GM12878 (cell line): ENCODE measurements at regions not wholly inside any gene's neighbourhood (a gene's known extent, or its start where the extent isn't known, plus 50 kb on each side); places are given as distances from the start of the nearest gene placed in this dataset.

Experiments used
- ATAC-seq: fragments of 200-7000 bp; cut with Tn5 transposase; 3 replicates; pipeline ENCODE4 v1.9.1; 2020; ENCODE audit warnings: mild to moderate bottlenecking, moderate library complexity
- BruUV-seq: library from RNA; stranded (reverse); fragments of 400-500 nt; replicated peaks from 2 replicates; lab custom pipeline; 2021; lab: Mats Ljungman, UMichigan
- CTCF ChIA-PET: fragments of 300-600 bp; sonication (Branson Sonifier 250); formaldehyde crosslinking; extraction: SDS; loops from one replicate; lab custom pipeline; 2021; ENCODE audit warnings: inconsistent platforms; lab: Yijun Ruan, JAX
- POLR2A ChIA-PET: fragments of 350-600 bp; formaldehyde crosslinking; extraction: SDS; loops from one replicate; lab custom pipeline; 2021; ENCODE audit warnings: inconsistent platforms; lab: Charles Lee
- RAD21 ChIA-PET: fragments of 300-600 bp; sonication (Branson Sonifier 250); formaldehyde crosslinking; loops from one replicate; lab custom pipeline; 2023; ENCODE audit warnings: antibody characterized with exemption; ENCODE audit not compliant: unreplicated experiment; lab: Charles Lee
- SMC1A ChIA-PET: fragments of 300-600 bp; sonication (Branson Sonifier 250); formaldehyde crosslinking; loops from one replicate; lab custom pipeline; 2023; ENCODE audit not compliant: unreplicated experiment, uncharacterized antibody; lab: Charles Lee
- DNase-seq: peaks from one replicate; pipeline ENCODE4 v3.0.0-alpha.2; 2011; ENCODE audit warnings: low read depth, low spot score
- FAIRE-seq: peaks from 3 replicates; lab custom pipeline; 2011; peaks lifted over from hg19 to GRCh38; lab: Jason Lieb, UNC
- H2AFZ ChIP-seq: 2 replicates; pipeline ENCODE4 v1.6.0; 2011; ENCODE audit warnings: low read depth, low read length, control low read depth; ENCODE audit not compliant: control insufficient read depth
- H3K27ac ChIP-seq: 2 replicates; pipeline ENCODE4 v1.5.1; 2011; ENCODE audit warnings: control low read depth; ENCODE audit not compliant: control insufficient read depth, insufficient read depth
- H3K27me3 ChIP-seq, 2 experiments: replicated peaks in 1 of 2; 2 replicates each; pipeline versions ENCODE4 v1.6.0 to v1.6.1; 2011; ENCODE audit warnings: low read length in 1 of 2; ENCODE audit not compliant: control insufficient read depth in 2 of 2, insufficient read depth in 2 of 2
- H3K36me3 ChIP-seq, 2 experiments: 2 replicates each; pipeline ENCODE4 v1.5.1; 2011; ENCODE audit warnings: low read length in 1 of 2; ENCODE audit not compliant: control insufficient read depth in 2 of 2, insufficient read depth in 2 of 2
- H3K4me1 ChIP-seq: 2 replicates; pipeline ENCODE4 v1.6.1; 2011; ENCODE audit warnings: mild to moderate bottlenecking, low read length, moderate library complexity, mixed read lengths; ENCODE audit not compliant: control insufficient read depth, insufficient read depth
- H3K4me2 ChIP-seq: 2 replicates; pipeline ENCODE4 v1.6.0; 2011; ENCODE audit warnings: control low read depth; ENCODE audit not compliant: control insufficient read depth, insufficient read depth
- H3K4me3 ChIP-seq: fragments of 200-600 bp; sonication (generic); 2 replicates; pipeline ENCODE4 v1.5.1; 2016
- H3K79me2 ChIP-seq: 2 replicates; pipeline ENCODE4 v1.6.0; 2011; ENCODE audit warnings: low read length; ENCODE audit not compliant: control insufficient read depth, insufficient read depth
- H3K9ac ChIP-seq: 2 replicates; pipeline ENCODE4 v1.8.0; 2011; ENCODE audit warnings: low read length, control low read depth, mixed read lengths; ENCODE audit not compliant: control insufficient read depth, insufficient read depth
- H3K9me3 ChIP-seq: replicated peaks from 3 replicates; pipeline ENCODE4 v1.5.1; 2011; ENCODE audit warnings: mild to moderate bottlenecking, low read length; ENCODE audit not compliant: control insufficient read depth, insufficient read depth
- H4K20me1 ChIP-seq: 2 replicates; pipeline ENCODE4 v1.6.0; 2011; ENCODE audit not compliant: control insufficient read depth, insufficient read depth
- ATF2 ChIP-seq: IDR thresholded peaks from 2 replicates; pipeline ENCODE4 v1.6.1; 2012; ENCODE audit warnings: low read length, inconsistent platforms
- CUX1 ChIP-seq: IDR thresholded peaks from 2 replicates; pipeline ENCODE4 v1.6.1; 2012; ENCODE audit warnings: improper control_type of control experiment, low read depth, low read length; ENCODE audit not compliant: insufficient replicate concordance
- E2F4 ChIP-seq: IDR thresholded peaks from 2 replicates; pipeline ENCODE4 v1.6.1; 2012; ENCODE audit warnings: low read depth, low read length, improper control_type of control experiment
- KAT2A ChIP-seq: conservative IDR thresholded peaks from 2 replicates; pipeline ENCODE4 v1.6.1; 2011; ENCODE audit warnings: low read depth, low read length; ENCODE audit not compliant: control insufficient read depth
- NKRF ChIP-seq: fragments of 450-650 bp; conservative IDR thresholded peaks from 2 replicates; pipeline ENCODE4 v1.6.1; 2017; ENCODE audit warnings: mild to moderate bottlenecking, moderate library complexity
- NR2C2 ChIP-seq: IDR thresholded peaks from 2 replicates; pipeline ENCODE4 v1.6.1; 2011; ENCODE audit warnings: borderline replicate concordance, low read depth; ENCODE audit not compliant: control insufficient read depth, insufficient read length
- PAX5 ChIP-seq: IDR thresholded peaks from 2 replicates; pipeline ENCODE4 v1.6.1; 2011; ENCODE audit warnings: low read depth, low read length, borderline replicate concordance
- SRF ChIP-seq, 2 experiments: IDR thresholded peaks; 2 replicates each; pipeline ENCODE4 v1.6.1; 2011; ENCODE audit warnings: low read depth in 2 of 2, low read length in 2 of 2, mild to moderate bottlenecking in 1 of 2, moderate library complexity in 1 of 2
- TBL1XR1 ChIP-seq: IDR thresholded peaks from 2 replicates; pipeline ENCODE4 v1.6.1; 2012; ENCODE audit warnings: low read depth, low read length, improper control_type of control experiment
- in situ Hi-C: fragments of 300-500 bp; cut with MboI; formaldehyde crosslinking; loops from 9 replicates; pipeline ENCODE4 v1.14.3; 2018; ENCODE audit warnings: mixed read lengths
- intact Hi-C: fragments of 100-400 bp; cut with micrococcal nuclease; formaldehyde crosslinking; loops from one replicate; pipeline ENCODE4 v1.14.2; 2022; ENCODE audit not compliant: unreplicated experiment
- TF ChIP-seq, protein P1 (sequence below): IDR thresholded peaks from 2 replicates; pipeline ENCODE4 v1.6.1; 2011; ENCODE audit warnings: borderline replicate concordance, low read depth, mild to moderate bottlenecking, moderate library complexity, mixed read lengths, low read length; ENCODE audit not compliant: insufficient read depth; ENCODE audit errors: extremely low read length
- TF ChIP-seq, protein P2 (sequence below): IDR thresholded peaks from 2 replicates; pipeline ENCODE4 v1.6.1; 2012; ENCODE audit warnings: low read depth, low read length, improper control_type of control experiment

- DNase-seq, result no peak
- SMC1A ChIA-PET, result no interaction called here
- no TSS peak for BruUV-seq
- RAD21 ChIA-PET, result no interaction called here
- H2AFZ ChIP-seq, result no peak overlapping the region; the same call in 1 of the 2 replicates
- H3K9me3 ChIP-seq, result no peaks in the 10 kb centered on the region; the same call in 2 of the 3 replicates
- CTCF ChIA-PET, result interaction anchor here (2.5 kb wide), 1 partner anchor 10 kb away, joined by 12 read pairs; no protein-coding TSS in a partner anchor
- H3K9ac ChIP-seq, result no peak overlapping the region
- FAIRE-seq, result no peak
- POLR2A ChIA-PET, result no interaction called here
- no peak overlapping the region for H3K4me2 ChIP-seq
- no peak for ATAC-seq
- no peak overlapping the region for H3K4me3 ChIP-seq
- no peaks in the 10 kb centered on the region for H3K79me2 ChIP-seq
- H3K4me1 ChIP-seq, result no peaks in the 10 kb centered on the region
- in situ Hi-C loops (no loop called here), intact Hi-C loops (no loop called here)
- no peak overlapping the region for H3K27ac ChIP-seq
- H3K36me3 ChIP-seq, result no peaks in the 10 kb centered on the region
- H3K27me3 ChIP-seq, result no peaks in the 10 kb centered on the region
- no peaks in the 10 kb centered on the region for H4K20me1 ChIP-seq
- TF ChIP-seq SRF (IDR thresholded peaks at IDR 0.05; ENCODE audit: low read depth in 2 of 2, low read length in 2 of 2) (no peak), KAT2A (no peak), ATF2 (no peak), NKRF (no peak), CUX1 (no peak), TBL1XR1 (no peak), PAX5 (no peak), E2F4 (no peak), NR2C2 (no peak)
- TF ChIP-seq, protein P1, sequence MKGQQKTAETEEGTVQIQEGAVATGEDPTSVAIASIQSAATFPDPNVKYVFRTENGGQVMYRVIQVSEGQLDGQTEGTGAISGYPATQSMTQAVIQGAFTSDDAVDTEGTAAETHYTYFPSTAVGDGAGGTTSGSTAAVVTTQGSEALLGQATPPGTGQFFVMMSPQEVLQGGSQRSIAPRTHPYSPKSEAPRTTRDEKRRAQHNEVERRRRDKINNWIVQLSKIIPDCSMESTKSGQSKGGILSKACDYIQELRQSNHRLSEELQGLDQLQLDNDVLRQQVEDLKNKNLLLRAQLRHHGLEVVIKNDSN, result no peak
- TF ChIP-seq, protein P2, sequence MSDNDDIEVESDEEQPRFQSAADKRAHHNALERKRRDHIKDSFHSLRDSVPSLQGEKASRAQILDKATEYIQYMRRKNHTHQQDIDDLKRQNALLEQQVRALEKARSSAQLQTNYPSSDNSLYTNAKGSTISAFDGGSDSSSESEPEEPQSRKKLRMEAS, result no peak
Measured at GRCh38 chrX:7711167-7711566, 131.8 kb upstream of the VCX start.
